HG03442 (cell line): ENCODE measurements at regions not wholly inside any gene's neighbourhood (a gene's known extent, or its start where the extent isn't known, plus 50 kb on each side); places are given as distances from the start of the nearest gene placed in this dataset.
"Not testable (repeated sequence)": the region's sequence is repeated elsewhere in the genome, so short reads cannot be mapped to it uniquely, and the experiment has no call there.

Experiments
- ATAC-seq: cut with Tn5 transposase; IDR thresholded peaks from one replicate; pipeline ENCODE4 v1.9.1; 2021; ENCODE audit warnings: mild to moderate bottlenecking, moderate library complexity; ENCODE audit not compliant: unreplicated experiment

GRCh38 chr1:78715181-78715661 is 65.6 kb downstream of the IFI44 start:
- ATAC-seq: no peak

- no peak for ATAC-seq
These were observed 66.6 kb downstream of the IFI44 start for GRCh38 chr1:78716186-78716585.

- ATAC-seq: no peak
These were observed 68.9 kb downstream of the IFI44 start for GRCh38 chr1:78718566-78718965.

- no peak for ATAC-seq
These were observed 71.5 kb downstream of the IFI44 start for GRCh38 chr1:78721136-78721535.

- ATAC-seq: no peak
These were observed 72.5 kb downstream of the IFI44 start for GRCh38 chr1:78722105-78722504.

- no peak for ATAC-seq
These were observed 72.9 kb downstream of the IFI44 start for GRCh38 chr1:78722521-78722920.

GRCh38 chr1:78722947-78723346 is 73.3 kb downstream of the IFI44 start:
- no peak for ATAC-seq

- ATAC-seq: no peak
These were observed 77.1 kb downstream of the IFI44 start for GRCh38 chr1:78726686-78727085.

- no peak for ATAC-seq
These were observed 78.7 kb downstream of the IFI44 start for GRCh38 chr1:78728359-78728758.

- no peak for ATAC-seq
These were observed 80.4 kb downstream of the IFI44 start for GRCh38 chr1:78730054-78730453.

GRCh38 chr1:78731674-78732073 is 82.0 kb downstream of the IFI44 start:
- ATAC-seq: no peak

GRCh38 chr1:78737241-78737640 is 87.6 kb downstream of the IFI44 start:
- no peak for ATAC-seq

- ATAC-seq: no peak
These were observed 94.0 kb downstream of the IFI44 start for GRCh38 chr1:78743626-78744025.

- ATAC-seq: no peak
These were observed 95.5 kb downstream of the IFI44 start for GRCh38 chr1:78745111-78745510.

- not testable (repeated sequence) for ATAC-seq
These were observed 104.0 kb downstream of the IFI44 start for GRCh38 chr1:78753679-78754078.

GRCh38 chr1:78755986-78756385 is 106.4 kb downstream of the IFI44 start:
- ATAC-seq: no peak

- no peak for ATAC-seq
These were observed 108.9 kb downstream of the IFI44 start for GRCh38 chr1:78758506-78758905.

GRCh38 chr1:78759881-78760280 is 110.2 kb downstream of the IFI44 start:
- ATAC-seq: no peak

GRCh38 chr1:78760858-78761257 is 111.2 kb downstream of the IFI44 start:
- no peak for ATAC-seq

- ATAC-seq: no peak
These were observed 112.5 kb downstream of the IFI44 start for GRCh38 chr1:78762113-78762512.

GRCh38 chr1:78765489-78765888 is 115.9 kb downstream of the IFI44 start:
- no peak for ATAC-seq

- ATAC-seq: no peak
These were observed 130.2 kb downstream of the IFI44 start for GRCh38 chr1:78779831-78780230.

GRCh38 chr1:78787544-78787943 is 137.9 kb downstream of the IFI44 start:
- ATAC-seq: no peak

GRCh38 chr1:78790174-78790573 is 140.5 kb downstream of the IFI44 start:
- no peak for ATAC-seq
